IMR-90 (cell line): ENCODE measurements at regions not wholly inside any gene's neighbourhood (a gene's known extent, or its start where the extent isn't known, plus 50 kb on each side); places are given as distances from the start of the nearest gene placed in this dataset.

Experiments used
- ATAC-seq: fragments of 200-7000 bp; cut with Tn5 transposase; 2 replicates; pipeline ENCODE4 v1.9.1; 2020; ENCODE audit warnings: low read depth, mild to moderate bottlenecking, moderate library complexity
- BruUV-seq: library from RNA; stranded (reverse); fragments of 400-500 nt; replicated peaks from 2 replicates; lab custom pipeline; 2021; lab: Mats Ljungman, UMichigan
- CTCF ChIA-PET: fragments of 300-600 bp; formaldehyde crosslinking; extraction: SDS; loops from one replicate; lab custom pipeline; 2021; ENCODE audit warnings: antibody characterized with exemption; lab: Yijun Ruan, JAX
- POLR2A ChIA-PET: fragments of 300-600 bp; sonication (Branson Sonifier 250); formaldehyde crosslinking; loops from one replicate; lab custom pipeline; 2022; ENCODE audit warnings: antibody characterized with exemption; ENCODE audit not compliant: unreplicated experiment; lab: Charles Lee
- DNase-seq: peaks from one replicate; pipeline ENCODE4 v3.0.0; 2013
- H2AFZ ChIP-seq: replicated peaks from 2 replicates; pipeline ENCODE3; 2013; ENCODE audit warnings: low read length, mild to moderate bottlenecking; ENCODE audit not compliant: poor library complexity
- H2AK5ac ChIP-seq: 2 replicates; pipeline ENCODE4 v1.6.1; 2013; ENCODE audit warnings: low read depth, low read length, inconsistent platforms
- H2AK9ac ChIP-seq: replicated peaks from 2 replicates; pipeline ENCODE3; 2013; ENCODE audit warnings: mild to moderate bottlenecking, low read depth, low read length, moderate library complexity; ENCODE audit not compliant: poor library complexity
- H2BK120ac ChIP-seq: 2 replicates; pipeline ENCODE4 v1.6.1; 2013; ENCODE audit warnings: low read depth, low read length, inconsistent platforms
- H2BK15ac ChIP-seq: 3 replicates; pipeline ENCODE4 v1.6.1; 2013; ENCODE audit warnings: low read depth, low read length, inconsistent platforms
- H2BK20ac ChIP-seq: 2 replicates; pipeline ENCODE4 v1.6.1; 2013; ENCODE audit warnings: low read depth, mild to moderate bottlenecking, inconsistent platforms, low read length, moderate library complexity
- H2BK5ac ChIP-seq: 2 replicates; pipeline ENCODE4 v1.6.1; 2013; ENCODE audit warnings: mild to moderate bottlenecking, low read depth, low read length, inconsistent platforms; ENCODE audit not compliant: poor library complexity, severe bottlenecking
- H3K14ac ChIP-seq: replicated peaks from 2 replicates; pipeline ENCODE4 v1.6.1; 2013; ENCODE audit warnings: low read depth, low read length, inconsistent platforms
- H3K18ac ChIP-seq: 2 replicates; pipeline ENCODE4 v1.6.1; 2013; ENCODE audit warnings: low read depth, low read length, control low read depth
- H3K23ac ChIP-seq: 2 replicates; pipeline ENCODE4 v1.6.1; 2013; ENCODE audit warnings: low read depth, low read length, inconsistent platforms
- H3K27ac ChIP-seq: 2 replicates; pipeline ENCODE4 v1.5.1; 2013; ENCODE audit warnings: mild to moderate bottlenecking, control low read depth, low read length; ENCODE audit not compliant: insufficient read depth
- H3K27me3 ChIP-seq: 2 replicates; pipeline ENCODE4 v1.6.1; 2013; ENCODE audit warnings: low read length; ENCODE audit not compliant: control insufficient read depth, insufficient read depth
- H3K36me3 ChIP-seq: 2 replicates; pipeline ENCODE4 v1.6.1; 2013; ENCODE audit warnings: low read length, mixed read lengths; ENCODE audit not compliant: control insufficient read depth, insufficient read depth
- H3K4ac ChIP-seq: 2 replicates; pipeline ENCODE4 v1.6.1; 2013; ENCODE audit warnings: low read depth, low read length, inconsistent platforms
- H3K4me1 ChIP-seq: 2 replicates; pipeline ENCODE4 v1.6.1; 2013; ENCODE audit warnings: low read length, mixed read lengths; ENCODE audit not compliant: control insufficient read depth, insufficient read depth
- H3K4me2 ChIP-seq: 2 replicates; pipeline ENCODE4 v1.6.1; 2013; ENCODE audit warnings: low read depth, mild to moderate bottlenecking, control low read depth, low read length, moderate library complexity
- H3K4me3 ChIP-seq: 2 replicates; pipeline ENCODE4 v1.5.1; 2013; ENCODE audit warnings: low read depth, mild to moderate bottlenecking, control low read depth, low read length, moderate library complexity; ENCODE audit not compliant: insufficient read depth
- H3K56ac ChIP-seq: 2 replicates; pipeline ENCODE4 v1.6.1; 2013; ENCODE audit warnings: low read length, inconsistent platforms; ENCODE audit not compliant: insufficient read depth; ENCODE audit errors: extremely low read depth
- H3K79me1 ChIP-seq, 2 experiments: 2 replicates each; pipeline ENCODE4 v1.6.1; 2013; ENCODE audit warnings: low read length in 2 of 2, inconsistent platforms in 1 of 2, low read depth in 1 of 2
- H3K9ac ChIP-seq: 2 replicates; pipeline ENCODE4 v1.6.1; 2013; ENCODE audit warnings: low read depth, low read length, control low read depth
- H3K9me1 ChIP-seq: 2 replicates; pipeline ENCODE4 v1.6.1; 2013; ENCODE audit warnings: low read length, inconsistent platforms; ENCODE audit not compliant: insufficient read depth
- H3K9me3 ChIP-seq: 2 replicates; pipeline ENCODE4 v1.6.1; 2013; ENCODE audit warnings: low read length; ENCODE audit not compliant: control insufficient read depth, insufficient read depth
- H4K20me1 ChIP-seq: 2 replicates; pipeline ENCODE4 v1.6.1; 2013; ENCODE audit warnings: low read length, inconsistent platforms; ENCODE audit not compliant: insufficient read depth
- H4K5ac ChIP-seq: 2 replicates; pipeline ENCODE4 v1.6.1; 2013; ENCODE audit warnings: mild to moderate bottlenecking, low read depth, low read length, control low read depth
- H4K8ac ChIP-seq, 2 experiments: 2 replicates each; pipeline ENCODE4 v1.6.1; 2013; ENCODE audit warnings: low read depth in 2 of 2, low read length in 2 of 2, control low read depth in 1 of 2, inconsistent platforms in 1 of 2
- H4K91ac ChIP-seq: 2 replicates; pipeline ENCODE4 v1.6.1; 2013; ENCODE audit warnings: low read depth, low read length, inconsistent platforms; ENCODE audit not compliant: insufficient read depth
- MAZ ChIP-seq: IDR thresholded peaks from 2 replicates; pipeline ENCODE4 v1.6.1; 2012; ENCODE audit warnings: low read depth, mild to moderate bottlenecking, low read length, improper control_type of control experiment, moderate library complexity, borderline replicate concordance
- dilution Hi-C: fragments of 300-500 bp; cut with HindIII; formaldehyde crosslinking; loops from one replicate; pipeline ENCODE4 v1.14.3; 2018; ENCODE audit warnings: low sequenced_read_pairs; ENCODE audit not compliant: unreplicated experiment
- in situ Hi-C: fragments of 300-500 bp; cut with MboI; formaldehyde crosslinking; loops from 3 replicates; pipeline ENCODE4 v1.14.3; 2019; ENCODE audit warnings: low sequenced_read_pairs, inconsistent platforms, mixed read lengths
- intact Hi-C: fragments of 100-400 bp; cut with micrococcal nuclease; formaldehyde crosslinking; loops from 2 replicates; pipeline ENCODE4 v1.10.0; 2022

GRCh38 chr18:65415098-65415497 lies 335.7 kb upstream of the CDH7 start:
- dilution Hi-C loops (no loop called here), intact Hi-C loops (no loop called here), in situ Hi-C loops (no loop called here)
- no peak overlapping the region for H3K14ac ChIP-seq
- no peak overlapping the region for H3K9ac ChIP-seq
- ATAC-seq (no peak), DNase-seq (no peak)
- H3K9me3 ChIP-seq: peaks cover 4% of the 10 kb centered on the region
- no peak overlapping the region for H4K8ac ChIP-seq
- H3K4ac ChIP-seq: no peak overlapping the region
- H3K79me1 ChIP-seq: no peaks in the 10 kb centered on the region
- H3K4me3 ChIP-seq: no peak overlapping the region
- H3K18ac ChIP-seq: no peak overlapping the region
- H4K5ac ChIP-seq: no peak overlapping the region
- no peak overlapping the region for H4K91ac ChIP-seq
- H2AFZ ChIP-seq: no peak overlapping the region
- H3K56ac ChIP-seq: no peak overlapping the region
- BruUV-seq: no TSS peak
- H2BK120ac ChIP-seq: no peak overlapping the region
- H3K4me2 ChIP-seq: no peak overlapping the region
- no peaks in the 10 kb centered on the region for H4K20me1 ChIP-seq
- no peaks in the 10 kb centered on the region for H3K4me1 ChIP-seq
- no peak for TF ChIP-seq MAZ
- no peak overlapping the region for H3K23ac ChIP-seq
- POLR2A ChIA-PET: no interaction called here
- no peak overlapping the region for H2AK9ac ChIP-seq
- no peak overlapping the region for H2BK5ac ChIP-seq
- no peak overlapping the region for H2BK15ac ChIP-seq
- H3K27me3 ChIP-seq: no peaks in the 10 kb centered on the region
- no peaks in the 10 kb centered on the region for H3K9me1 ChIP-seq
- no peak overlapping the region for H3K27ac ChIP-seq
- no peaks in the 10 kb centered on the region for H3K36me3 ChIP-seq
- H2AK5ac ChIP-seq: no peak overlapping the region
- CTCF ChIA-PET: no interaction called here
- H2BK20ac ChIP-seq: no peak overlapping the region
